ENCODE measurements at regions not wholly inside any gene's neighbourhood (a gene's known extent, or its start where the extent isn't known, plus 50 kb on each side); places are given as distances from the start of the nearest gene placed in this dataset.

DNA sequence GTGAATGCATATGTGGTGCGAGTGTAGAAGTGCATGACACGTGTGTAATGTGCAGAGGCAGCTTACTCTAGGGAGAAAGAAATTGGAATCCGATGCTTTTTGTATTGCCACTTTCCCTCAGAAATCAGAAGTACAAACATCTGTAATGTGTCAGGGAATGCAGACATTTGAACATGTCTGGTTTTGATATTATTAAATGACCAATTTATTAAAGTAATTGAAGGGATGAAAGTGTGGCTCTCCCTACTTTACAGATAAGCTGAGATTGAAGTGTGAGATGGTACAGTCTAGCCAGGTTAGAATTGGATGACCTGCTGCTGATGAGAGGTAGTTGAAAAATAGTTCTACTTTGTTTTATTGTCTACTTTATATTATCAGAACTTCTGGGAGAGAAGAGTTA, 74.5 kb upstream of the NT5C1B start:
- H3K27ac ChIP-seq (ENCODE audit: low read length) = no peak overlapping the region
- POLR2A ChIA-PET (ENCODE audit: unreplicated experiment) = no interaction called here
- CTCF ChIA-PET = no interaction called here

DNA sequence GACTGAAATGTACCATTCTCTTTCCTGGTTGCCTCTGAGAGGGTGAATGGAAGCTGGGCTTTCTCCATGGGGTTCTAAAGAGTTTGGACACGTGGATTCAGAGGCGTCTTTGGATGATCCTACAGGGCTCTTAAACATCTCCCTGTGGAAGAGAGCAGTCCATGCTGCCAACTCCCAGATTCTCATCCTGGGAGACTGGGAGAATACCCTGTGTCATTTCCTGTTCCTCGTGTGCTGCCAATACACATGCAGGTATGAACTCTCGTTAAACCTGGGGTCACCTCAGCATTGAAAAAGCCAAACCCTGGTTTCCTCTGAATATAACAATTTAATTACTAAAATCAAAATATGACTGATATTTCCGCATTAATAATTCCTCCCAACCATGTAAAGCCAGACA, 73.3 kb upstream of the NT5C1B start:
- H3K27ac ChIP-seq (ENCODE audit: low read length) = peak overlapping the region; percentile 16; the same call in 1 of the 2 replicates
- POLR2A ChIA-PET (ENCODE audit: unreplicated experiment) = no interaction called here
- no peaks in the 10 kb centered on the region for H3F3A ChIP-seq (ENCODE audit: low read length, unreplicated experiment)
- H3K9me3 ChIP-seq (ENCODE audit: low read length) = no peaks in the 10 kb centered on the region
- no peaks in the 10 kb centered on the region for H3K9me2 ChIP-seq (replicated peaks; ENCODE audit: low read length)
- H3K79me2 ChIP-seq (ENCODE audit: low read length) = no peaks in the 10 kb centered on the region
- H3K4me3 ChIP-seq (ENCODE audit: low read length) = no peak overlapping the region
- H3K9ac ChIP-seq (ENCODE audit: low read length) = no peak overlapping the region; the same call in 1 of the 2 replicates
- ATAC-seq = peak; percentile 79
- H3K4me2 ChIP-seq (ENCODE audit: low read length) = peak overlapping the region; percentile 2; the same call in 1 of the 2 replicates
- H2AFZ ChIP-seq (ENCODE audit: low read length) = peak overlapping the region; percentile 15; the same call in 1 of the 2 replicates
- no TSS peak for BruUV-seq (replicated peaks)
- H3K27me3 ChIP-seq (ENCODE audit: low read length) = no peaks in the 10 kb centered on the region
- CTCF ChIA-PET = no interaction called here
- peaks cover 21% of the 10 kb centered on the region for H3K4me1 ChIP-seq (ENCODE audit: insufficient read depth, low read length)
- TF ChIP-seq EZH2phosphoT487 (IDR thresholded peaks at IDR 0.05; ENCODE audit: borderline replicate concordance, low read length) (no peak), EZH2 (IDR thresholded peaks at IDR 0.05; ENCODE audit: low read length, unreplicated experiment) (no peak)
- TF ChIP-seq, protein P1, sequence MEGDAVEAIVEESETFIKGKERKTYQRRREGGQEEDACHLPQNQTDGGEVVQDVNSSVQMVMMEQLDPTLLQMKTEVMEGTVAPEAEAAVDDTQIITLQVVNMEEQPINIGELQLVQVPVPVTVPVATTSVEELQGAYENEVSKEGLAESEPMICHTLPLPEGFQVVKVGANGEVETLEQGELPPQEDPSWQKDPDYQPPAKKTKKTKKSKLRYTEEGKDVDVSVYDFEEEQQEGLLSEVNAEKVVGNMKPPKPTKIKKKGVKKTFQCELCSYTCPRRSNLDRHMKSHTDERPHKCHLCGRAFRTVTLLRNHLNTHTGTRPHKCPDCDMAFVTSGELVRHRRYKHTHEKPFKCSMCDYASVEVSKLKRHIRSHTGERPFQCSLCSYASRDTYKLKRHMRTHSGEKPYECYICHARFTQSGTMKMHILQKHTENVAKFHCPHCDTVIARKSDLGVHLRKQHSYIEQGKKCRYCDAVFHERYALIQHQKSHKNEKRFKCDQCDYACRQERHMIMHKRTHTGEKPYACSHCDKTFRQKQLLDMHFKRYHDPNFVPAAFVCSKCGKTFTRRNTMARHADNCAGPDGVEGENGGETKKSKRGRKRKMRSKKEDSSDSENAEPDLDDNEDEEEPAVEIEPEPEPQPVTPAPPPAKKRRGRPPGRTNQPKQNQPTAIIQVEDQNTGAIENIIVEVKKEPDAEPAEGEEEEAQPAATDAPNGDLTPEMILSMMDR (conservative IDR thresholded peaks at IDR 0.05; ENCODE audit: low read depth, low read length) = no peak
- H3K36me3 ChIP-seq (ENCODE audit: low read depth, low read length) = no peaks in the 10 kb centered on the region
- no peaks in the 10 kb centered on the region for H4K20me1 ChIP-seq (ENCODE audit: low read length)
- DNase-seq = peak; percentile 61
- intact Hi-C loops (cut with micrococcal nuclease) = no loop called here

More for the DNA sequence above, 74.5 kb upstream of the NT5C1B start:
- Histone ChIP-seq H3K9ac (ENCODE audit: low read length) (no peak overlapping the region), H3K27me3 (ENCODE audit: low read length) (no peaks in the 10 kb centered on the region), H3K4me1 (ENCODE audit: insufficient read depth, low read length) (peaks cover 21% of the 10 kb centered on the region), H3K9me2 (replicated peaks; ENCODE audit: low read length) (no peaks in the 10 kb centered on the region), H4K20me1 (ENCODE audit: low read length) (no peaks in the 10 kb centered on the region), H3K4me2 (ENCODE audit: low read length) (no peak overlapping the region), H3K4me3 (ENCODE audit: low read length) (no peak overlapping the region), H3F3A (ENCODE audit: low read length, unreplicated experiment) (no peaks in the 10 kb centered on the region), H3K36me3 (ENCODE audit: low read depth, low read length) (no peaks in the 10 kb centered on the region), H3K79me2 (ENCODE audit: low read length) (no peaks in the 10 kb centered on the region), H3K9me3 (ENCODE audit: low read length) (no peaks in the 10 kb centered on the region), H2AFZ (ENCODE audit: low read length) (no peak overlapping the region)
- intact Hi-C loops (cut with micrococcal nuclease) = no loop called here
- DNase-seq (no peak), ATAC-seq (no peak)
- no peak for TF ChIP-seq EZH2phosphoT487 (IDR thresholded peaks at IDR 0.05; ENCODE audit: borderline replicate concordance, low read length)
- TF ChIP-seq, protein P1 (conservative IDR thresholded peaks at IDR 0.05; ENCODE audit: low read depth, low read length) = no peak
- TF ChIP-seq EZH2 (IDR thresholded peaks at IDR 0.05; ENCODE audit: low read length, unreplicated experiment) = no peak
- no TSS peak for BruUV-seq (replicated peaks)

DNA sequence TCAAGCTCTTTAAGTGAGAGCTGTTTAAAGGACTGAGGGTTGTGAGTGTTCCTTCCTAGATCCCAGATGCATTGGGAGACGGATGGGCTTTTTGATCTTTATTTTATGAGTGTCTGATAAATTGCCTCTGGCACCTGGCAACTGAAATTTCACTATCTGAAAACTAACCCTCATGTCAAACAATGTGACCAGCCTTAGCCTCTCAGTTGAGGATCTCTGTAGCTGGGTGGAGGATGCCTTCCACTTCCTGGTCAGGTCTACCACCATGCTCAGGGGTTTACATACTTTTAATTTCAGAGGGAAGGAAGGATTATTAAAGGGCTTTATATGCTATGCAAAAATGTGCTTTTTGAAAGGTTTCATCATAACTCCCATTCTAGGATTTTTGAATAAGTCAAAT, 70.5 kb upstream of the NT5C1B start:
- ChIA-PET POLR2A (ENCODE audit: unreplicated experiment) (no interaction called here), CTCF (no interaction called here)
- intact Hi-C loops (cut with micrococcal nuclease) = no loop called here
- Histone ChIP-seq H3K79me2 (ENCODE audit: low read length) (no peaks in the 10 kb centered on the region), H3K27me3 (ENCODE audit: low read length) (no peaks in the 10 kb centered on the region), H3K4me1 (ENCODE audit: insufficient read depth, low read length) (peaks cover 21% of the 10 kb centered on the region), H4K20me1 (ENCODE audit: low read length) (no peaks in the 10 kb centered on the region), H3K9me2 (replicated peaks; ENCODE audit: low read length) (no peaks in the 10 kb centered on the region), H3K4me2 (ENCODE audit: low read length) (no peak overlapping the region), H3K27ac (ENCODE audit: low read length) (no peak overlapping the region), H3K36me3 (ENCODE audit: low read depth, low read length) (no peaks in the 10 kb centered on the region), H3K4me3 (ENCODE audit: low read length) (no peak overlapping the region), H3F3A (ENCODE audit: low read length, unreplicated experiment) (no peaks in the 10 kb centered on the region), H2AFZ (ENCODE audit: low read length) (no peak overlapping the region), H3K9ac (ENCODE audit: low read length) (no peak overlapping the region), H3K9me3 (ENCODE audit: low read length) (no peaks in the 10 kb centered on the region)
- no TSS peak for BruUV-seq (replicated peaks)
- ATAC-seq = no peak
- TF ChIP-seq EZH2phosphoT487 (IDR thresholded peaks at IDR 0.05; ENCODE audit: borderline replicate concordance, low read length) = no peak
- no peak for TF ChIP-seq EZH2 (IDR thresholded peaks at IDR 0.05; ENCODE audit: low read length, unreplicated experiment)
- TF ChIP-seq, protein P1 (conservative IDR thresholded peaks at IDR 0.05; ENCODE audit: low read depth, low read length) = no peak
- no peak for DNase-seq
